ENCODE measurements at regions not wholly inside any gene's neighbourhood (a gene's known extent, or its start where the extent isn't known, plus 50 kb on each side); places are given as distances from the start of the nearest gene placed in this dataset.

DNA sequence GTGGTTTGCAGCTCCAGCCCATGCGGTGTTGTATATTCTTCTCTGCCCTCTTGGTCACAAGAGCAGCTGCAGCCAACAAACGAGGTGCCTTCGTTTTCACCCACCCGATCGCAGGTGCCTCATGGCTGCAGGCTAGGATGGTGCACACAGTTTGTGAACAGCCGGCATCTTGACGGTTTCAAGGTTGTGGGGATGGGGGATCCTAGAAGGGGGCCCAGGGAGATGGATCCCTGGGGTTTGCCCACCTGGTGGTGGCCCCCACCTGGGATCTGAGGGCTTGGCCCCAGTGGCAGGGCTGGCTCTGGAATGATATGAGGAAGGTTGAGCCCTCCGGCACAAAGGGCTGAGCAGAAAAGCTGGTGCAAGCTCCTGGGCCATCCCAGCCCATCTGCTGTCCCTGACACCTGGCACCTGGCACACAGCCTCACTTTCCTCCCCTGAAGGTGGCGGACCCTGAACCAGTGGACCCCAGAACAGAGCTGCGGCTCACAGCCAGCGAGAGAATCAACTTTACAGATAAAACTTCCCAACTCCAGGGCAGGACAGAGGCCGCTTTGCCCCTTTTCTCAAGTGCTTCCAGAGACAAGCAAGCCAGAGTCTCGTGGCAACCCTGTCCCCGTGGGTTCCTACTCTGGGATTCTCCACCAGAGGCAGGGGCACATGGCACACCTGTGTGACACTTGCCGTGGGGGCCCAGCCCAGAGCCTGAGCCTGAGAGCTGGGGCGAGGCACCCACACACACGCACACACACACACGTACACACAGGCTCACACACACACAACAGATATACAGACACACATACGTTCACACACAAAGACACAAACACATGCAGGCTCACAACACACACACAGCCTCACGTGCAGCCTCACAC is 177.3 kb upstream of the PPP2R2D start:
- CTCF ChIA-PET, result interaction anchor here (0.6 kb wide), 1 partner anchor 8 kb away, joined by 3 read pairs; no protein-coding TSS in a partner anchor
- POLR2A ChIA-PET, result no interaction called here

DNA sequence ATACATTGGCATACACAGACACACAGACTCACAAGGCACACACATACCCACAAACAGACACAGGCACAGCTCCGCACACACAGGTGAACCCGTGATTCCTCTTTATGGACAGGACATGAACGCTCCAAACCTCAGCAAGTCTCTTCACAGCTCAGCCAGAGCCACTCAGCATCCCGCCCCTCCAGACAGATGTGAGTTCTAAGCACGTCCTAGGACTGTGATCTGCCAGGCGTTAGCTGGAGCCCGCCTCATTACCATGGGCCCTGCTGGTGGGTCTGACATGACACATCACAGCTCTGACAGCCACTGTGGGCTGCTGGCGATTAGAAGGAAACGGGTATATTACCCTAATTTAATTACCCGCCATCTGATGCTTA is 176.7 kb upstream of the PPP2R2D start:
- ChIA-PET POLR2A (no interaction called here), CTCF (interaction anchor here (0.6 kb wide), 1 partner anchor 8 kb away, joined by 3 read pairs; no protein-coding TSS in a partner anchor)

DNA sequence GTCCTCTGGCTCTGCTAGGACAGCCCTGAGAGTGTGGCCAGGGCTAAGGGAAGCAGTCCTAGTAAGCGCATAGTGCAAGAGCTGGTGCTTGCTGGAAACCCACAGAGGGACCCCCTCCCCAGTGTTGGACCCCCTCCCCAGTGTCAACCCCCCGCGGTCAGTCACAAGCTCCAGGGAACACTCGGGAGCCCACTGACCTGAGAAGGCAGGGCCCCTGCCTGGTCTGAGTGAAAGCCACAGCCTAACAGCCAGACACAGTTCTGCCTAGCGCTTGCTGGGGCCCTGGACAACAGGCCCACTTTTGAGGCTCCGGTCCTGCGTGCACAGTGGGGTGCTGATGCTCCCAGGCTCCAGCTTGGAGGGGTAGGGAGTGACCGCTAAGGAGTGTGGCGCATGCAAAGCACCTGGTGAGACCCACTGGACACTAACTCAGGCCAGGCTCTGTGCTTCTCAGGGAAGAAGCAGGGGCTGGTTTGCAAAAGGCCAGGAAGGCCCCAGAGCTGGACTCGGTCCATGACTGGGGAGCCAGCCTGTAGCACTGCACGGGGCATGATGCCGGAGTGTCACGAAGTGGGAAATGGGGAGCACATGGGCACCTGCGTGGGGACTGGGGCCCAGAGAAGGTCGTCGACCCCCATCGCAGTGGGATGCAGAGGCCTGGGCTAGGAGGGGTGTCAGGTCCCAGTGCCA is 175.8 kb upstream of the PPP2R2D start:
- ChIA-PET POLR2A (no interaction called here), CTCF (no interaction called here)

DNA sequence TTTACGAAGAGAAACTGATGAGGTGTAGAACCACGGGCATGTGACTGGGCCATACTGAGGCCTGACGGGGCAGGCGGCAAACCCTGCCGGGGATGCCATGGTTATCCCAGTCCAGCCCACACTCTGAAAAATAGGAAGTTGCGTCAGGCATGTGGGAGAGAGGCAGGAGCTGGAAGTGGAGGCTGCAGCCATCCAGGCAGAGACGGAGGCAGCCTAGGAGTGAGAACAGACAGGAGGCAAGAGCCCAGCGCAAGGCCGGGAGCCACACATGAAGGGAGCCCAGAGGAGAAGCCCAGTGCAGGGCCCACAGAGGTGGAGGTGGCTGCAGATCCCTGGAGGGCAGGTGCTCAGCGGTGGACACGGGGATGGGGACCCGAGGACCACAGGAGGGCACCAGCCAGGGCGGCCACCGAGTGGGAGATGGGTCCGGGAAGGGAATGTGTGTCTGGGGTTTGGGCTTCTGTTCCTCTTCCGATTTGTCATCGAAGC is 175.2 kb upstream of the PPP2R2D start:
- CTCF ChIA-PET, result no interaction called here
- POLR2A ChIA-PET, result no interaction called here

DNA sequence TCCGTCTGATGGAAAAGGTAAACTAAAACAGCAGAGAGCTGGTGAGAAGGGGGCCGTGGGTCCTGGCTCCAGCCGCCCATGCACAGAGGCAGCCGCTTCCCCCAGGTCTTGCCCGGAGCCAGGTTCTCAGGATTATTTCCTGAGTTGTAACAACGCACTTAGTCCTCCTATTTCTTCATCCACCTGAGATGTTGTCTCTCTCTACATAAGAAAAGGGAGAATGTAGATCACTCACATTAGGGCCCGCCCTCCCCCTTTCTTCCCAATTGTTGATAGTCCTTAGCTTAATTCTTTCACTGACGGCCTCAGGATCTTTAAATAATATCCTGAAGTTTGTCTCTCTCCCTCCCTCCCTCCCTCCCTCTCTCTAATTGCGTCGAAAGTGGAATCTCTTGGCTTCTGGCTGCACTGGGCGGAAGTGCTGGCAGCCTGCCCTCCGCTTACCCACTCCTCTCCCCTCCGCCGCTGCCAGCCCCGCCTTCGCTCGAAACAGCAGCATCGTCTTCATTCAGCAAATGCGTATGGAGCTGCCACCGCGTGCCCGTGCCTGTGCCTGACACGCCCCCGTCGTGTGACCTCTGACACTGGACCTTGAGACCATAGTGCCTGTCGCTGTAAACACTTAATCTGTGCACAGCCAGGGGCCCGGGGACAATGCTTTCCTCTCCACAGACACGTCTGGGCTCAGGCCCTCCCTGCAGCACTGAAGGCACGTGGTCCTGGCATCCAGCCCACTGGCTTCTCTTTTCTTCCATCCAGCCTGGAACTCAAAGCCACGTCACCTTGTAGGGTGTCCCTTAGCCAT is 174.5 kb upstream of the PPP2R2D start:
- POLR2A ChIA-PET, result no interaction called here

DNA sequence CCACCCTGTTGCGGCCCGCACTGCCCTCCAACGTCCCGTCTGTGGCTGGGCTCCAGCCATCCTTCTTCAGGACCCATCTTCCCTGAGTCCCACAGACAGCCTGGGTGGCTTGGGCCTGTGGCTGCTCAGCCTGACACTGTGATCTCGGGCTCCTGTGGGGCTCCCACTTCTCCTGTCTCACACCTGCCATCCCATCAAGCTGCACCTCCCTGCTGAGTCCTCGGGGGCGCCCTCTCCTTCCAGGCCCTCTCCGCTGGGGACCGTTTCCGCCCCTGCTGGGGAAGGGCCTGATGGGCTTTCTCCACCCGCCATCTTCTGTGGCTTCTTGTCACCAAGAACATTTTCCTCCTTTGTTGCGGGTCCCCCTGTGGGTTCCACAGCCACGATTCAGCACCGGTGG is 173.8 kb upstream of the PPP2R2D start:
- POLR2A ChIA-PET, result no interaction called here
- CTCF ChIA-PET, result no interaction called here

More for the DNA sequence above, 174.5 kb upstream of the PPP2R2D start:
- CTCF ChIA-PET, result no interaction called here

DNA sequence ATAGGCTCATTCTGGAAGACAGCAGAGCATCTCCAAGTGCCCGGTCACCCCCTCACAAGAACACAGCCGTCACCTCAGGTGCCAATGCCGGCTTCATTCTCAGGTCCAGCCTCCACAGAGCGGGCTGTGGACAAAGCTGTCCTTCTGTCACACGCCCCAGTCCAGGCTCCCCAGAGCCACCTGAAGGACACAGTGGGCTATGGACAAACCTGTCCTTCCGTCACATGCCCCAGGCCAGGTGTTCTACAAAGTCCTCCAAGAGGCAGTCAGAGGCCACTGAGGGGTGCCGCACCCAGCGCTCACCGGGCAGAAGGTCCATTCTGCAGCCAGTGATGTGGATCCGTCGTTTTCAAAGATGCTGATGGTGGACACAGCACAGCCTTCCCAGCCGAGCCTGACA is 173.2 kb upstream of the PPP2R2D start:
- ChIA-PET CTCF (no interaction called here), POLR2A (no interaction called here)

DNA sequence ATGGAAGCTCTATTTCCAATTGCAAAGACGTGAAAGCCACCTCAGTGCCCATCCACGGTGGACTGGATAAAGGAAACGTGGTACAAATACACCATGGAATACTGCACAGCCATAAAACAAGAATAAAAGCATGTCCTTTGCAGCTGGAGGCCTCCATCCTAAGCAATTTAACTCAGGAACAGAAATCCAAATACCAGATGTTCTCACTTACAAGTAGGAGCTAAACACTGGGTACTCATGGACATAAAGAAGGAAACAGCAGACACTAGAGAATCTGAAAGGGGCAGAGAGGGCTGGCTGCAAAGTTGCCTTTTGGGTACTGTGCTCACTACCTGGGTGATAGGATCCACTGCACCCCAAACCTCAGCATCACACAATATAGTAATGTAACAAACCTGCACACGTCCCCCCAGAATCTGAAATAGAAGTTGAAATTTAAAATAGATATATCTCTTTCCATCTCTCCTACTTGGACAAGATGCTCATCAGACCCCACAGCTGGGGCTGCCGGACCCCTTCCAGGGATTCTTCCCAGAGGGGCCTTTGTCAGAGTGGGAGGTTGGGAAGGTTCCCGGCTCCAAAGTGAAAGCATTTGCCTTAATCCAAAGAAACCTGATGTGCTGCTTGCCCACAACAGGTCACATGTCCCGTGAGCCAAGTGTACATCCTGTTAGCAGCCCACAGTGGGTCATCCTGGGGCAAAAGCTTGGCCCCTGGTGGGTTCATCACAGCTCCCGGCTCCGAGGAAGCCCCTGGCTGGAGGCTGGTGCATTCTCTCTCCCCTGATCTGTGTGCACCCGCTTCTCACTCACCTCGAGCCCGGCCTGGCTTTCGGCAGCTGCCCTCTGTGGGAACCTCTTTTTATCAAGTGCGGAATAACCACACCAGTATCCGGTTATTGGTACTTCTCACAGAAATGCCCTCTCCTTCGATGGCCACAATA is 172.3 kb upstream of the PPP2R2D start:
- POLR2A ChIA-PET, result no interaction called here
- CTCF ChIA-PET, result no interaction called here

DNA sequence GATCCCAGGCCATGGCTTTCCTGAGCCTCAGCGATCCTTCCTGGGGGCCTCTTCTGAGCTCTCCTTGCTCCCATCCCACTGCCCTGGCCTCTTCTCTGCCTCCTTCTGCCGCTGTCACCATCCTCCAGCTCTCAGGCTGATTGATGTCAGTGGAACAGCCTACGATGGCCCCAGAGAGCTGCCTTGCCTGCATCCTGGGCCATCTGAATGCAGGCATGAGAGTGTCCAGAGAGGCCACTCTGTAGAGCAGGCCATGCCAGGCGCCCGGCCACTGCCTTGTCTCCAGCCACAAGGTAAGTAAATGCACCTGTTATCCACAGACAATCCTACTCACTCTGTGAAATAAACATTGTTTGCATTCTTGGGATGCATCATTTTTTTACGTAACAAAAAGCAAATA is 171.4 kb upstream of the PPP2R2D start:
- POLR2A ChIA-PET, result no interaction called here
- CTCF ChIA-PET, result no interaction called here

DNA sequence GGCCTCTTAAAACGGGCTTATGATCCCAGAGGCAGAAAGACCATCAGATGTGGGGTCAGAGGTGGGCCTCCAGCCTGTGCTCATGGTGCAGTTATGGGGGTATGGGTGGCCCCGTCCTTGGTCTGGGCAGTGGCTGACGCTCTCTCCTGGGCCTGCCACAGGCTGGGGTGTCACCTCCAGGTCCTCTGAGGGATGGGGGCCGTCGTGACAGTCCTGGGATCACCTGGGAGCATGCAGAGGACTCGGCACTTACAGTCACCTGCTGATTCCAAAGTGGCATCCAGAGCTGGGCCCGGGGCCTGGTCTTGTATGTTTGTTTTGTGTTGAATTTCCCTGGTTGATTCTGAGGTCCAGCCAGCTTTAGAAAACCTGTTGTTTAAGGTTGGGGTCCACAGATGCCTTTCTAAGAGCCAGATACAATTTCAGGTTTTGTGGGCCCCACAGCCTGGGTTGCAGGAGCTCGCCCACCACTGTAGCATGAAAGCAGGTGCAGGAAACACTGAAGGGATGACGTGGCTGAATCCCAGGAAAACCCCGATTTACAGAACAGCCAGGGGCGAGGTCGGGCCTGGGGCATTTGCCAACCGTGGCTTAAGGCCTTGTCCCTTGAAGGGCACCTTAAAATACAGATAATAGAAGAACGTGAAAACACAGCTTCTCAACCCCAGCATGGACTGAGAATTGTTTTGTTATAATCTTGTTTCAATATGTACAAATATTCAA is 170.7 kb upstream of the PPP2R2D start:
- CTCF ChIA-PET, result no interaction called here
- POLR2A ChIA-PET, result no interaction called here

DNA sequence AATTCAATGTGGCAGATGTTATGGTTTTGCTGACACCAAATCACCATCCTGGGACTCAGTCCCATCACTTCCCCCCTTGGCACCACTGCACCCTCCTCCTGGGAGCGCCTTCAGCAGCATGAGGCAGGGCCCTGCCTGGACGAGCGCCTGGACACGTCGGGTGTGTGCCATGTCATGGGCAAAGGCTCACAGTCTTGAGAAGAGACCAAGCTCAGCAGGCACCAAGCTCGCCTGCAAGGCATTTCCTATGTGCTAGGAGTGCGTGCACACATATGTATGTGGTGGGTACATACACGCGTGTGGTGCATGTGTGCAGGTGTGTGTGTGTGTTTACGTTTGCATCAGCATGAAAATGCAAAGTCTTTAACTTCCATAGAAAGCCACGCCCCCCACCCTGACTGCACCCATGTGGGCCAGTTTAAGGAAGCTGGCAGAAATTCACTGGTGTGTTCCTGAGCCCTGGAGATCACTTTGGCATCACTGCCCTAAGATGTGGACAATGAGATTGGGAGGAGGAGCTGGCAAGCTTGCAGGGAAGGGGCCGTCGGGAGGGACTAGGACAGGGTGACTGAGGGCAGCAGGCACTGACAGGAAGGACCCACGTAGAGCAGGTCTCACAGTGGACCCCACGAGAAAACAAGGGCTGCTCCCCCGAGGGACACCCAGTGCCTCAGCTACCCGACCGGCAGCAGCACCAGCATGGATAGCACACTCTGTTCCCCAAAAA is 169.9 kb upstream of the PPP2R2D start:
- ChIA-PET CTCF (no interaction called here), POLR2A (no interaction called here)

DNA sequence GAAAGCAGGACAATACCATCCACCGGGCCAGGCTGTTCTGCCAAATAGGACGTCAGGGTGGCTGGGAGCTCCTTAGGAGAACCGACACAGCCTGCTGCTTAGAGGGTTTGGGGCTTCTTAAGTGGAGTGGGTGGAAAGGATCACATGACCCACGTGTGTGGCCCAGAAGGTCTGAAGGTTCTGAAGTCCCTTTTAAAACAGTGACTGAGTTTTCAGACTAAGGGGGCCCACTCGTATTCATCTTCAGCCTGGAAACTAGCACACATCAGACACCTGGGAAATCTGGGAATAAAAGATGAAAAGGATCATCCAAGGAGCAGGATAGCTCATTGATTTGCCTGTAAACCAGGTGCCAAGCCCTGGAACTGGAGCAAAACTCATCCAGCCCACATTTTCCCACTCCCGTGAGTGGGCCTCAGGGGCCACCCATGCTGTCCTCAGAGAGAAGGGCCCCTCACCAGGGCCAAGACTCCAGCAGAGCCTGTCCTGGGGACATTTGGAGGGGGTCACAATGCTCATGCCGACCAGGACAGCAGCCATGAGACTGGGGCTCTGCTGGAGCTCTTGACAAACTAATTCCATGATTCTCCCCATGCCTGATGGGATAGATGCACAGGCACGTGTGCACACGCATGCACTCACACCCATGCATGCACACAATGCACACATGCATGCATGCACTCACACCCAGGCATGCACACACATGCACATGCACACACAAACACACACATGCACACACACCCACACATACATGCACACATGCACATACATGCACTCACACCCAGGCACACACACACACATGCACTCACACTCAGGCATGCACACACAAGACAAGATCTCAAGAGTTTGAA is 168.8 kb upstream of the PPP2R2D start:
- ChIA-PET CTCF (no interaction called here), POLR2A (no interaction called here)

DNA sequence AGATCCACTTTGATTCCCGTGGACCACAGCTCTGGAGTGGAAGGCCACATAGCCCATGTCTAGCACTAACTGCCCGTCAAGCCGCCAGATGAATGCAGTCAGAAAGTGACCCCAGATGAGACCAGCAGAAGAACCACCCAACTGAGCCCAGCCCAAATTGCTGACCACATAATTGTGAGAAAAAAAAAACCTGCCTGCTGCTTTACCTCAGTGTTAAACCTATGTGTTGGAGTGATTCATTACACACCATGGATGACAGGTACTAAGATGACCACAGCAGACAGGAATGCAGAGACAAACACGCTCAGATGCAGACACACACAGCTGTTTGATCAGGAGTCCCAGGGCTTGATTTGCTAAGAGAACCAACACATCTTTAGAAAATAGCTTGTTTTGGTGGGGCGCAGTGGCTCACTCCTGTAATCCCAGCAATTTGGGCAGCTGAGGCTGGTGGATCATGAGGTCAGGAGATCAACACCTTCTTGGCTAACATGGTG is 168.1 kb upstream of the PPP2R2D start:
- POLR2A ChIA-PET, result no interaction called here
- CTCF ChIA-PET, result no interaction called here

DNA sequence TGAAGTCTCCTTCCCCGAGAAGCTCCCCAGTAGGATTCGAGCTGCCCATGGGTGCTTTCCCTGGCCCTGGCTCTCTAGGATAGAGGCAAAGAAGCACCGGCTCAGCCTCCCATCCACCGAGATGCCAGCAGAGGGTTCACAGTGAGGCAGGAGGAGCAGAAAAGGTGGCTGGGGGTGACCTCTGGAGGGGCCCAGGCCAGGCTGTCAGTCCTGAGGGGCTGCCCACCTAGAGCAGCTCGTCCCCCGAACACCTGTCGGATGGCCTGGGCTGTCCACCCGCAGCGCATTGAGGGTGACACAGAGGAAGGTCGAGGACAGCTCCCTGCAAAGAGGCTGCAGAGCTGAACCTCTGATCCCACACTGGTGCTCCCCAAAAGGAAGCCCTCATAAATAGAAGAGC is 167.2 kb upstream of the PPP2R2D start:
- ChIA-PET POLR2A (no interaction called here), CTCF (no interaction called here)

DNA sequence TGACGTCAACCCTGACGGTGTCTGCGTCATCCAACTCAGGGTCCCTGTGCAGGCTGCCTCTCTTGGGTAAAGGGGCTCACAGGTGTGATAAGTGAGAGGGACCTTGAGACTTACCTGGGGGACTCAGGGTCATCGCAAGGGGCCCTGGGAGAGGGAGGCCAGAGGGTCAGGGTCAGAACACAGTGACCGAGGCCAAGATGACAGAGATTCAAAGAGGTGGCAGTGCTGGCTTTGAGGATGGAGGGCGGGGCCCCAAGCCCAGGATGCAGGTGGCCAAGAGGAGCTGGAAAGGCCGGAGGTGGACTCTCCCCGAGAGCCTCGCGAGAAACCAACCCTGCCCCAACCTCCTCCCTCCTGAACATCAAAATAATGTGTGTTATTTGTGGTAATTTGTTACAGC is 165.2 kb upstream of the PPP2R2D start:
- CTCF ChIA-PET, result no interaction called here
- POLR2A ChIA-PET, result no interaction called here

DNA sequence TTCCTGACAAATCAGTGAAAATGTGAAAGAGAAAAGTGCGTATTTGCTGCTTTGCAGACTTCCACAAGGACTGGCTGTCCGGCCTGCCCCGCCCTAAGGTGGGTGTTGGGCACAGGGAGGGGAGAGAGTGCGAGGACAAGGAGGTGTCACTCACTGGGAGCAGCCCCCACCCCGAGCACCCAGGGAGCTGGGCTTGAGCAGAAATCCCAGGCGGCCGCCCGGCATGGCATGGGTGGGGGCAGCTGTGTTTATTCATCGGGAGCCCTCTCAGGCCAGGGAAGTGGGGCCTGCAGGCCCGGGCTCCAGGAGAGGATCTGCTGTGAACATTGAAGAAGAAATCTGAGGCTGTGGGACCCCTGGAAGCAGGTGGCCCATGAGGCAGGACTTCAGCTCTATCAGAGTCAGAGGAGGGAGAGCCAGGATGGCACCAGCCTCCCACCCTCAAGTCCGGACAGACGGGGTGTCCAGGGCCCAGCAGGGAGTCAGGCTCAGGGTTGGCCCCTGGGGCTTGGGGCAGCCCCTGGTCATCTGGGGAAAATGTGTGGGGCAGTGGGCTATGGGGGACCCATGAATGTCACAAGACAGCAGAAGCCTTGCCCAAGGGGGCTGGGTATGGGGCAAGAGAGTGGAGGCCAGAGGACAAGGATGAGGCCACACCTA is 164.4 kb upstream of the PPP2R2D start:
- ChIA-PET POLR2A (no interaction called here), CTCF (no interaction called here)

Data from activated CD8-positive, alpha-beta memory T cell treated with anti-CD3 and anti-CD28 coated beads for 36 hours (primary cell).